IPS-18a (cell line): ENCODE measurements at regions not wholly inside any gene's neighbourhood (a gene's known extent, or its start where the extent isn't known, plus 50 kb on each side); places are given as distances from the start of the nearest gene placed in this dataset.

ENCODE experiments used
- H3K27ac ChIP-seq: one replicate; pipeline ENCODE4 v1.5.1; 2013; ENCODE audit warnings: low read length
- H3K27me3 ChIP-seq: one replicate; pipeline ENCODE4 v1.6.1; 2013; ENCODE audit warnings: mild to moderate bottlenecking, low read length; ENCODE audit not compliant: control insufficient read depth, insufficient read depth
- H3K36me3 ChIP-seq: one replicate; pipeline ENCODE4 v1.6.1; 2013; ENCODE audit warnings: low read depth, low read length; ENCODE audit not compliant: control insufficient read depth
- H3K4me1 ChIP-seq: one replicate; pipeline ENCODE4 v1.6.1; 2013; ENCODE audit warnings: low read depth, low read length; ENCODE audit not compliant: control insufficient read depth
- H3K4me3 ChIP-seq: one replicate; pipeline ENCODE4 v1.5.1; 2013; ENCODE audit warnings: low read length
- H3K9ac ChIP-seq: one replicate; pipeline ENCODE4 v1.6.1; 2013; ENCODE audit warnings: mild to moderate bottlenecking, low read length, moderate library complexity
- H3K9me3 ChIP-seq: one replicate; pipeline ENCODE4 v1.6.1; 2013; ENCODE audit warnings: low read depth, low read length; ENCODE audit not compliant: control insufficient read depth

- H3K9ac ChIP-seq = no peak overlapping the region
- H3K36me3 ChIP-seq = no peaks in the 10 kb centered on the region
- peaks cover 30% of the 10 kb centered on the region for H3K27me3 ChIP-seq
- H3K4me1 ChIP-seq = peaks cover 9% of the 10 kb centered on the region
- no peaks in the 10 kb centered on the region for H3K9me3 ChIP-seq
- no peak overlapping the region for H3K4me3 ChIP-seq
- no peak overlapping the region for H3K27ac ChIP-seq
These were observed 174.8 kb upstream of the RTL1 start for GRCh38 chr14:101078170-101078891.

GRCh38 chr14:101078892-101079221 lies 175.3 kb upstream of the RTL1 start:
- Histone ChIP-seq H3K9ac (no peak overlapping the region), H3K9me3 (no peaks in the 10 kb centered on the region), H3K4me1 (peaks cover 4% of the 10 kb centered on the region), H3K4me3 (no peak overlapping the region), H3K27ac (no peak overlapping the region), H3K36me3 (no peaks in the 10 kb centered on the region), H3K27me3 (peaks cover 30% of the 10 kb centered on the region)

- Histone ChIP-seq H3K4me1 (peaks cover 3% of the 10 kb centered on the region), H3K36me3 (no peaks in the 10 kb centered on the region), H3K27ac (no peak overlapping the region), H3K27me3 (peaks cover 22% of the 10 kb centered on the region), H3K9ac (no peak overlapping the region), H3K4me3 (no peak overlapping the region), H3K9me3 (no peaks in the 10 kb centered on the region)
These were observed 177.5 kb upstream of the RTL1 start for GRCh38 chr14:101080922-101081593.

GRCh38 chr14:101082036-101082435 lies 178.5 kb upstream of the RTL1 start:
- H3K27me3 ChIP-seq = peaks cover 12% of the 10 kb centered on the region

GRCh38 chr14:101082436-101083384 lies 179.2 kb upstream of the RTL1 start:
- no peak overlapping the region for H3K9ac ChIP-seq
- peaks cover 5% of the 10 kb centered on the region for H3K27me3 ChIP-seq
- H3K4me1 ChIP-seq = no peaks in the 10 kb centered on the region
- H3K36me3 ChIP-seq = no peaks in the 10 kb centered on the region
- no peak overlapping the region for H3K27ac ChIP-seq
- no peaks in the 10 kb centered on the region for H3K9me3 ChIP-seq
- no peak overlapping the region for H3K4me3 ChIP-seq

More at GRCh38 chr14:101082036-101082435, 178.5 kb upstream of the RTL1 start:
- Histone ChIP-seq H3K36me3 (no peaks in the 10 kb centered on the region), H3K27ac (no peak overlapping the region), H3K9me3 (no peaks in the 10 kb centered on the region), H3K9ac (no peak overlapping the region), H3K4me1 (no peaks in the 10 kb centered on the region), H3K4me3 (no peak overlapping the region)

GRCh38 chr14:101083564-101084435 lies 180.3 kb upstream of the RTL1 start:
- Histone ChIP-seq H3K9me3 (no peaks in the 10 kb centered on the region), H3K9ac (no peak overlapping the region), H3K4me3 (no peak overlapping the region), H3K4me1 (no peaks in the 10 kb centered on the region), H3K27me3 (no peaks in the 10 kb centered on the region), H3K36me3 (no peaks in the 10 kb centered on the region), H3K27ac (no peak overlapping the region)

- Histone ChIP-seq H3K9ac (no peak overlapping the region), H3K27ac (no peak overlapping the region), H3K9me3 (no peaks in the 10 kb centered on the region), H3K36me3 (no peaks in the 10 kb centered on the region), H3K27me3 (no peaks in the 10 kb centered on the region), H3K4me3 (no peak overlapping the region), H3K4me1 (no peaks in the 10 kb centered on the region)
These were observed 180.9 kb upstream of the RTL1 start for GRCh38 chr14:101084436-101084826.

- Histone ChIP-seq H3K36me3 (no peaks in the 10 kb centered on the region), H3K9me3 (no peaks in the 10 kb centered on the region), H3K9ac (no peak overlapping the region), H3K27me3 (no peaks in the 10 kb centered on the region), H3K27ac (no peak overlapping the region), H3K4me1 (no peaks in the 10 kb centered on the region), H3K4me3 (no peak overlapping the region)
These were observed 183.4 kb upstream of the RTL1 start for GRCh38 chr14:101086926-101087325.

GRCh38 chr14:101087614-101088394 lies 184.3 kb upstream of the RTL1 start:
- no peak overlapping the region for H3K27ac ChIP-seq
- H3K4me1 ChIP-seq = no peaks in the 10 kb centered on the region
- H3K4me3 ChIP-seq = no peak overlapping the region
- no peaks in the 10 kb centered on the region for H3K9me3 ChIP-seq
- no peaks in the 10 kb centered on the region for H3K36me3 ChIP-seq
- H3K27me3 ChIP-seq = no peaks in the 10 kb centered on the region
- H3K9ac ChIP-seq = no peak overlapping the region

GRCh38 chr14:101088395-101088667 lies 184.8 kb upstream of the RTL1 start:
- Histone ChIP-seq H3K9me3 (no peaks in the 10 kb centered on the region), H3K27me3 (no peaks in the 10 kb centered on the region), H3K4me1 (no peaks in the 10 kb centered on the region), H3K4me3 (no peak overlapping the region), H3K36me3 (no peaks in the 10 kb centered on the region), H3K27ac (no peak overlapping the region), H3K9ac (no peak overlapping the region)
